ENCODE measurements at regions not wholly inside any gene's neighbourhood (a gene's known extent, or its start where the extent isn't known, plus 50 kb on each side); places are given as distances from the start of the nearest gene placed in this dataset.

GRCh38 chr16:74094514-74094913, 202.1 kb upstream of the PSMD7 start:
- DNase-seq, result no peak

GRCh38 chr16:74092336-74092735, 204.3 kb upstream of the PSMD7 start:
- no peak for DNase-seq

- no peak for DNase-seq
Measured at GRCh38 chr16:74090871-74091270, 205.7 kb upstream of the PSMD7 start.

- DNase-seq, result no peak
Measured at GRCh38 chr16:74083541-74083940, 213.1 kb upstream of the PSMD7 start.

GRCh38 chr16:74080311-74080710, 216.3 kb upstream of the PSMD7 start:
- no peak for DNase-seq

GRCh38 chr16:74079232-74079586, 217.4 kb upstream of the PSMD7 start:
- DNase-seq, result no peak

GRCh38 chr16:74078511-74079231, 217.9 kb upstream of the PSMD7 start:
- no peak for DNase-seq

GRCh38 chr16:74076568-74076967, 220.0 kb upstream of the PSMD7 start:
- DNase-seq, result no peak

- DNase-seq, result no peak
Measured at GRCh38 chr16:74075393-74075792, 221.2 kb upstream of the PSMD7 start.

GRCh38 chr16:74073456-74073855, 223.2 kb upstream of the PSMD7 start:
- no peak for DNase-seq

GRCh38 chr16:74071996-74072535, 224.5 kb upstream of the PSMD7 start:
- DNase-seq, result no peak

- DNase-seq, result no peak
Measured at GRCh38 chr16:74070237-74070636, 226.4 kb upstream of the PSMD7 start.

GRCh38 chr16:74064120-74064735, 232.4 kb upstream of the PSMD7 start:
- DNase-seq, result no peak

- no peak for DNase-seq
Measured at GRCh38 chr16:74053826-74054225, 242.8 kb upstream of the PSMD7 start.

- DNase-seq, result no peak
Measured at GRCh38 chr16:74053312-74053711, 243.3 kb upstream of the PSMD7 start.

GRCh38 chr16:74052016-74052415, 244.6 kb upstream of the PSMD7 start:
- DNase-seq, result no peak

GRCh38 chr16:74049027-74049426, 247.6 kb upstream of the PSMD7 start:
- DNase-seq, result no peak

- DNase-seq, result no peak
Measured at GRCh38 chr16:74046524-74046923, 250.1 kb upstream of the PSMD7 start.

- no peak for DNase-seq
Measured at GRCh38 chr16:74045513-74045912, 251.1 kb upstream of the PSMD7 start.

- DNase-seq, result no peak
Measured at GRCh38 chr16:74035816-74036215, 260.8 kb upstream of the PSMD7 start.

- no peak for DNase-seq
Measured at GRCh38 chr16:74034862-74035261, 261.8 kb upstream of the PSMD7 start.

GRCh38 chr16:74034200-74034599, 262.4 kb upstream of the PSMD7 start:
- DNase-seq, result no peak

GRCh38 chr16:74033441-74033995, 263.1 kb upstream of the PSMD7 start:
- DNase-seq, result no peak

GRCh38 chr16:74031551-74031950, 265.1 kb upstream of the PSMD7 start:
- DNase-seq, result no peak
